NCI-H146 treated with DMSO at 0.1 percent for 48 hours (cell line): ENCODE measurements at regions not wholly inside any gene's neighbourhood (a gene's known extent, or its start where the extent isn't known, plus 50 kb on each side); places are given as distances from the start of the nearest gene placed in this dataset.

Source experiments
- DNase-seq: peaks from one replicate; lab custom pipeline; 2025; ENCODE audit not compliant: unreplicated experiment; lab: John Stamatoyannopoulos, UW

DNA sequence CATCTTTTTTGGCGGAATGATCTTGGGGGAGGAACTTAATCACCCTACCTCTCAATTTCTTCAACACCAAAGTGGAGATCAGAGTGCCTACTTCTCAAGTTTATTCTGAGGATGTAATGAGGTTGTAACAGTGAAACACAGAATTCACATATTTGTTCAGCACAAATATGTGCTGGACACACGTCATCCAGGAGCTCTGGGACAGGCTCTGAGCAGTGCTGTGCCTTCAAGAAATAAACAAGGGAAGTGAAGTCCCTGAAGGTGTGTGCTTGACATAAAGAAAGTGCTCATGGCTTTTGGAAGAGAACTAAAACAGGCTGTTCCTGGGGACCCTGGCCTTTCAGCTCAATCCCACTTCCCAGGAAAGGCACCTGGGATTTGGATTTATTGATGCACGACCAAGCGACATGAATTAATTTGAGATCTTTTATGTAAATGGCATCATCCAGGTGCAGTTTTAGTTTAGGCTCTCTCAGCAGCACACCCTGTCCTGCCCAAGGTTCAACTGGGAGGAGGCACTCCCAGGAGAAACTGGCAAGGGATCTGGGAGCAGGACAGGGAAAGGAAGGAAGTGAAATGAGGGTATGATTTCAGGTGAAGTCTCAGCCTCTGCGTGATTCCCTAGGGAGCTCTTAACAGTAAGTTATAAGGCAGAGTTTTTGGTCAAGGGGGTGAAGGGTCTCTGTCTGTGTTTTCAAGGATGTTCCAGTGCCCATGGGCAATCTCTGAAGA is 211.0 kb downstream of the FOXA2 start:
- DNase-seq: no peak

GRCh38 chr20:22371843-22372242 is 212.5 kb downstream of the FOXA2 start:
- DNase-seq: no peak

DNA sequence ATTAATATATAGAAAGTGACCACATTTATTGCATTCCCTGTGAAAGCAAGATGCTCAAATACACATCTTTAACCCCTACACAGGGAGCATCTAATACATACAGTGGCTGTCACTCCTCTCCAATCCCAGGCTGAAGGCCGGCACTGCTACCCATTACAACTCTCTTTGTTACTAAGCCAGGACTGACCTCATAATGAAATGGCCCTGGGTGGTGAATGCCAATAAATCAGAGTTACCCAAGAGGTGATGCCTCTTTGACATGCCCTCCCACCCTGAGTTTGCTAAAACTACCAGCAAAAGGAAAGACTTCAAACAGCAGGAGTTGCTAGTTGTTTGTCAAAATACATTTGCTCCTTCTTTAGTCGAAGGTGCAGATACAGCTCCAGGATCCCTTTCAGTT is 214.2 kb downstream of the FOXA2 start:
- DNase-seq: no peak

DNA sequence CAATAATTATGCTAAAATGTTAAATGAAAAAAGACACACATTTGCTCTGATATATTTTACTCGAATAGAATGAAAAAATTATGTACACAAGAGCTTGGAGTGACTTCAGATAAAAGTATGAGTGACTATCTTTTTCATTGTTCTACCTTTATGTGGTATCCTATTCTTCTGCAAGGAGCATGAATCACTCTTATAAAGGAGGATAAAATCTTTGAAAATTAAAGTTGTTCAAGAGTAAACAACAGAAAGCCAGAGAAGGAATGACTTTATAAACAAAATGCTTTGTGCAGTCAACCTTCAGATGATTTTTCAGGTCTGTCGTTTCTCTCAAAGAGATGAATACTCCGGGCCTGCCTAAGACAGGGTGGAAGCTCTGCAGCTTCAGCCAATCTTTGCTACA is 215.3 kb downstream of the FOXA2 start:
- no peak for DNase-seq

DNA sequence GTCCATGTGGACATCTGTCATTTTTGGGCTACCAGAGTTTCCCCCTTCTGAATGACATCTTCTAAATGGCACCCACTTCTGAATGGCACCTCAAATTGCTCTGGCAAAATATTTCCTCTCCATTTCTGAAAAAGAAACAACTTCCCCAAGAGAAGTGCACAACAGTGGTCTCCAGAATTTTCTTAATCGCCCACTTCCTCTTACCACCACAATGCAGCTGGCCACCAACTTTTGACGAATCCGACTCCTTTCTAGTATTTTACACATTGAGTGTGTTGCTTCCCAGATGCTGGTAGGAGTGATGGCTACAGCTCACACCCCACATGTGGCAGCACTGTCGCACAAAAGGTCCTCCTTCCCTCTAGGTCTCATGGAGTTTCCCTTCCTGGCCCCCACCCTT is 216.1 kb downstream of the FOXA2 start:
- DNase-seq: no peak

GRCh38 chr20:22366631-22367030 is 217.7 kb downstream of the FOXA2 start:
- DNase-seq: peak; percentile 86

GRCh38 chr20:22354647-22355046 is 229.7 kb downstream of the FOXA2 start:
- no peak for DNase-seq

- DNase-seq: no peak
These were observed 230.8 kb downstream of the FOXA2 start for GRCh38 chr20:22353586-22353985.

GRCh38 chr20:22352019-22352418 is 232.4 kb downstream of the FOXA2 start:
- DNase-seq: no peak

DNA sequence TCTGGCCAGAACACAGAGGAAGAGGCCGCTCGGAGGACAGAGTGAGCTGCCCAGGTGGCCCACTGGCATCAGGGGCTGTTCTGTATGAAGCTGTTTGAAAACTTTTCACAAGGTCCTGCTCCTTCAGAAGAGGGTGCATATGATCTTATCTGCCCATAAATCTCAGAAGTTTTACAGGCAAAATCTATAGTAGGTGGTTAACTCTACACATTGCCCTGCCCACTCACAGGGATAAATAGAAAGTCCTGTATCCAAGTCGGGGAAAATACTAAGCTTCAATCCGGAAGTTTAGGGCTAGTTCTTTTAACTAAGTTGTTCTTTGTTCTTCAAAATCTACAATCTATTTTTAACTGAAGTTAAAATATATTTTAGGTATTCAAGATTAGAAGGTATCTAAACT is 233.7 kb downstream of the FOXA2 start:
- DNase-seq: no peak

GRCh38 chr20:22348010-22348409 is 236.4 kb downstream of the FOXA2 start:
- no peak for DNase-seq

GRCh38 chr20:22346716-22347115 is 237.7 kb downstream of the FOXA2 start:
- no peak for DNase-seq

DNA sequence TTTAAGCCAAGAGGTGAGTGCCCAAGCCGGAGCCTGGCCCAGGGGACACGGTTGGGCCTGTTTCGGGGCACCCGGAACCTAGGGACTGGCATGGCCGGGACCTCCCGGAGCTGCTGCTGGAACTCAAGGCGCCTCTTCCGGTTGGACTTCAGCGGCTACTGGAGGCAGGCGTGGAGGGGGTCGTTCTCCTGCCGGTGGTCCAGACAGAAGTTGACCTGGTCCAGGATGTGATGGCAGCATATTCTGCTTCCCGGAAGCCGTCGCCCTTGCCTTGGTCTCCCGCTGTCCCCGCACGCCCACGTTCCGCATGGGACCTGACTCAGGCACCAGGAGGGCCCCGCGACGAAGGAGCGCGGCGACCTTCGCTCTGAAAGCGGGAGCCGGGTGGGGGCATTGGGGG is 240.8 kb downstream of the FOXA2 start:
- DNase-seq: no peak

DNA sequence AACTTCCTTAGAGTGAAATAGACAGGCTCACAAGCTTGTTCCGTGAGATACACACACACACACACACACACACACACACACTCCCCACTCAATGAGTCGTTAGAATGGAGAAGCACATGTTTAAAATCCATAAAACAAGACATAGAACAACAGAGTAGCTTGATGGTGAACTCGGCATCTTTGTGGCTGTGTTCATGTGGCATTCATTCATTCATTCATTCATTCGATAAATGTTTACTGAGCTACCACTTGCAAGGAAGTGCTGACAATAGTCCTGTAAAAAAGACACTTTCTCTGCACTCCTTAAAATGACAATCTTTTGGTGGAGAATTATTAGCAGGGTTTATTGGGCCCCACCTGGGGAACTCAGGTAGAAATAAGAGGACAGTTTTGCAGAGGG is 242.0 kb downstream of the FOXA2 start:
- no peak for DNase-seq

GRCh38 chr20:22341508-22341907 is 242.9 kb downstream of the FOXA2 start:
- no peak for DNase-seq

GRCh38 chr20:22339946-22340345 is 244.4 kb downstream of the FOXA2 start:
- no peak for DNase-seq

GRCh38 chr20:22339091-22339881 is 245.1 kb downstream of the FOXA2 start:
- DNase-seq: peak; percentile 76

- DNase-seq: no peak
These were observed 246.1 kb downstream of the FOXA2 start for GRCh38 chr20:22338140-22338708.

DNA sequence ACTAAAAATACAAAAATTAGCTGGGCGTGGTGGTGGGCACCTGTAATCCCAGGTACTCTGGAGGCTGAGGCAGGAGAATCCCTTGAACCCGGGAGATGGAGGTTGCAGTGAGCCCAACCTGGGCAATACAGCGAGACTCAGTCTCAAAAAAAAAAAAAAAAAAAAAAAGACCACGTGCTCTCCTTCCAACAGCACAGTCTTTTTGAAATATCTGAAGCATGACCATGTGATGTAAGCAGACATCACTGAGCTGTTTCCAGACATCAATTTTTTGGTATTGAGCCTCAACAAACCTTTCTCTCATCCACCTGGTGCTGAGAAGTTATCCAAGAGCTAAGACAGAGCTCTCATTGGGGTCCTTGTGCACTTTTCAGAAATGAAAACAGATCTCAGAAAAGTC is 249.2 kb downstream of the FOXA2 start:
- DNase-seq: no peak

DNA sequence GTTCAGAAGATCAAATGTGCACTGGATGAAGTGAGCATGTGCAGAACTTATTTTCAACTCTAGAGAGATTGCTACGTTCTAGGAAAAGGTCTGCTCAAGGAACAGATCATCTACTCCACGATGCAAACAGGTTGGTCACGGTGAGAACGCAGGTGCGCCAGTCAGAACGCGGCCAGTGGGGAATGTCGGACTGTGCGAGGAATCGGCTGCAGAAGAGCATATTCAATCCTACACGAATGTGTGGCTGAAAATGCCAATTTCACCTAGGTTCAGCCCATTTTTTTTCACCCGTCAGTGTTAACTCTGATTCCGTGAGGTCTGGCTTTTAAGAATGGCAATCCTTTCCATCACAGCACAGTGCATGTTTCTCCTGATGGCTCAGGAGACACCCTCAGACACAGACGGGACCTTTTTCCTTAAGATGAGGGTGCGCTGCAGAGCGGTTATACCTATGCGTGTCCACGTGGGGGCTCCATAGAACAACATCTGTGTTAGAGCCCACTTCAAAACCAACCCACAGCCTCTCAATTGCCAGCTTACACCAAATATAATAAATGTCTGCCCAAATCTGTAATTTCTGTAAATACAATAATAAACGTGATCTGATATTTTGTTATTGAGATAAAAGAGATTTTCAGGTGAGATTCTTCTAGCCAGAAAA is 250.4 kb downstream of the FOXA2 start:
- peak; percentile 82 for DNase-seq

GRCh38 chr20:22324505-22324904 is 259.9 kb downstream of the FOXA2 start:
- DNase-seq: no peak

DNA sequence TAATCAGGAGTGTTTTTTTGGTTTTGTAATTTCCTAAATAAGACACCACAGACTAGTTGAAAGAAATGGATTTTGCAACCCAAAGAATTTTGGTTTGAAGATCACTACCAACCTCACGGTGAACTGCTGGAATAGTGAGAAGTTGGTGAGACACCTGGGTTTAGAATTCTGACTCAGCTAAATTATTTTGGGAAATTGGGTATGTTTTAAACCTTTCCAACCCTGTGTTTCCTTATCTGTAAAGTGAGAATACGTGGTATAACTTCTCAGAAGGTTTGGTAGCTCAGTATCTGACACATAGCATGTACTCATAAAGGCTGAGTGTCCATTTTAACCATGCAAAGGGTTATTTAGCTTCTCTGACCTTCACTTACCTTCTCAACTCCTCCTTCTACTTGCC is 261.9 kb downstream of the FOXA2 start:
- DNase-seq: no peak
